GM12878 (cell line): ENCODE measurements at regions not wholly inside any gene's neighbourhood (a gene's known extent, or its start where the extent isn't known, plus 50 kb on each side); places are given as distances from the start of the nearest gene placed in this dataset.

Experiments
- ATAC-seq: fragments of 200-7000 bp; cut with Tn5 transposase; 3 replicates; pipeline ENCODE4 v1.9.1; 2020; ENCODE audit warnings: mild to moderate bottlenecking, moderate library complexity
- BruUV-seq: library from RNA; stranded (reverse); fragments of 400-500 nt; replicated peaks from 2 replicates; lab custom pipeline; 2021; lab: Mats Ljungman, UMichigan
- CTCF ChIA-PET: fragments of 300-600 bp; sonication (Branson Sonifier 250); formaldehyde crosslinking; extraction: SDS; loops from one replicate; lab custom pipeline; 2021; ENCODE audit warnings: inconsistent platforms; lab: Yijun Ruan, JAX
- POLR2A ChIA-PET: fragments of 350-600 bp; formaldehyde crosslinking; extraction: SDS; loops from one replicate; lab custom pipeline; 2021; ENCODE audit warnings: inconsistent platforms; lab: Charles Lee
- RAD21 ChIA-PET: fragments of 300-600 bp; sonication (Branson Sonifier 250); formaldehyde crosslinking; loops from one replicate; lab custom pipeline; 2023; ENCODE audit warnings: antibody characterized with exemption; ENCODE audit not compliant: unreplicated experiment; lab: Charles Lee
- SMC1A ChIA-PET: fragments of 300-600 bp; sonication (Branson Sonifier 250); formaldehyde crosslinking; loops from one replicate; lab custom pipeline; 2023; ENCODE audit not compliant: unreplicated experiment, uncharacterized antibody; lab: Charles Lee
- DNase-seq: peaks from one replicate; pipeline ENCODE4 v3.0.0-alpha.2; 2011; ENCODE audit warnings: low read depth, low spot score
- FAIRE-seq: peaks from 3 replicates; lab custom pipeline; 2011; peaks lifted over from hg19 to GRCh38; lab: Jason Lieb, UNC
- H2AFZ ChIP-seq: 2 replicates; pipeline ENCODE4 v1.6.0; 2011; ENCODE audit warnings: low read depth, low read length, control low read depth; ENCODE audit not compliant: control insufficient read depth
- H3K27ac ChIP-seq: 2 replicates; pipeline ENCODE4 v1.5.1; 2011; ENCODE audit warnings: control low read depth; ENCODE audit not compliant: control insufficient read depth, insufficient read depth
- H3K27me3 ChIP-seq, 2 experiments: replicated peaks in 1 of 2; 2 replicates each; pipeline versions ENCODE4 v1.6.0 to v1.6.1; 2011; ENCODE audit warnings: low read length in 1 of 2; ENCODE audit not compliant: control insufficient read depth in 2 of 2, insufficient read depth in 2 of 2
- H3K36me3 ChIP-seq, 2 experiments: 2 replicates each; pipeline ENCODE4 v1.5.1; 2011; ENCODE audit warnings: low read length in 1 of 2; ENCODE audit not compliant: control insufficient read depth in 2 of 2, insufficient read depth in 2 of 2
- H3K4me1 ChIP-seq: 2 replicates; pipeline ENCODE4 v1.6.1; 2011; ENCODE audit warnings: mild to moderate bottlenecking, low read length, moderate library complexity, mixed read lengths; ENCODE audit not compliant: control insufficient read depth, insufficient read depth
- H3K4me2 ChIP-seq: 2 replicates; pipeline ENCODE4 v1.6.0; 2011; ENCODE audit warnings: control low read depth; ENCODE audit not compliant: control insufficient read depth, insufficient read depth
- H3K4me3 ChIP-seq: fragments of 200-600 bp; sonication (generic); 2 replicates; pipeline ENCODE4 v1.5.1; 2016
- H3K79me2 ChIP-seq: 2 replicates; pipeline ENCODE4 v1.6.0; 2011; ENCODE audit warnings: low read length; ENCODE audit not compliant: control insufficient read depth, insufficient read depth
- H3K9ac ChIP-seq: 2 replicates; pipeline ENCODE4 v1.8.0; 2011; ENCODE audit warnings: low read length, control low read depth, mixed read lengths; ENCODE audit not compliant: control insufficient read depth, insufficient read depth
- H3K9me3 ChIP-seq: replicated peaks from 3 replicates; pipeline ENCODE4 v1.5.1; 2011; ENCODE audit warnings: mild to moderate bottlenecking, low read length; ENCODE audit not compliant: control insufficient read depth, insufficient read depth
- H4K20me1 ChIP-seq: 2 replicates; pipeline ENCODE4 v1.6.0; 2011; ENCODE audit not compliant: control insufficient read depth, insufficient read depth
- BCLAF1 ChIP-seq: fragments of 450-650 bp; IDR thresholded peaks from 2 replicates; pipeline ENCODE4 v1.6.1; 2017; ENCODE audit warnings: antibody characterized with exemption, mild to moderate bottlenecking, moderate library complexity
- CREB1 ChIP-seq: IDR thresholded peaks from 2 replicates; pipeline ENCODE4 v1.6.1; 2012; ENCODE audit warnings: low read depth, mild to moderate bottlenecking, inconsistent platforms
- EP300 ChIP-seq, 2 experiments: fragments of 150-350 bp in 1 of 2; IDR thresholded peaks; 2 replicates each; pipeline ENCODE4 v1.6.1; 2011 to 2012; ENCODE audit warnings: low read depth in 2 of 2, low read length in 2 of 2, borderline replicate concordance in 1 of 2, improper control_type of control experiment in 1 of 2, inconsistent platforms in 1 of 2; ENCODE audit not compliant: control insufficient read depth in 1 of 2
- FOXK2 ChIP-seq: fragments of 450-650 bp; IDR thresholded peaks from 2 replicates; pipeline ENCODE4 v1.6.1; 2017; ENCODE audit warnings: mild to moderate bottlenecking, moderate library complexity
- FOXM1 ChIP-seq: IDR thresholded peaks from 2 replicates; pipeline ENCODE4 v1.6.1; 2012; ENCODE audit warnings: low read depth, mild to moderate bottlenecking, inconsistent platforms, low read length, moderate library complexity
- GATAD2B ChIP-seq: fragments of 450-650 bp; conservative IDR thresholded peaks from 2 replicates; pipeline ENCODE4 v1.6.1; 2017; ENCODE audit warnings: low read depth, mild to moderate bottlenecking, moderate library complexity
- KAT2A ChIP-seq: conservative IDR thresholded peaks from 2 replicates; pipeline ENCODE4 v1.6.1; 2011; ENCODE audit warnings: low read depth, low read length; ENCODE audit not compliant: control insufficient read depth
- MTA3 ChIP-seq: IDR thresholded peaks from 2 replicates; pipeline ENCODE4 v1.6.1; 2012; ENCODE audit warnings: low read length, inconsistent platforms, borderline replicate concordance
- NFIC ChIP-seq: IDR thresholded peaks from 2 replicates; pipeline ENCODE4 v1.6.1; 2012; ENCODE audit warnings: low read depth, mild to moderate bottlenecking, inconsistent platforms, low read length, moderate library complexity
- PAX8 ChIP-seq: fragments of 450-650 bp; IDR thresholded peaks from 2 replicates; pipeline ENCODE4 v1.6.1; 2017; ENCODE audit warnings: mild to moderate bottlenecking, moderate library complexity
- WGBS: methylation state at CpG from one replicate; pipeline ENCODE4 v1.1.6; 2016; ENCODE audit warnings: low lambda C conversion rate; ENCODE audit not compliant: insufficient replicate concordance, insufficient coverage; ENCODE audit errors: missing lambda C conversion rate; 5-methylcytosine and 5-hydroxymethylcytosine counted together
- in situ Hi-C: fragments of 300-500 bp; cut with MboI; formaldehyde crosslinking; loops from 9 replicates; pipeline ENCODE4 v1.14.3; 2018; ENCODE audit warnings: mixed read lengths
- intact Hi-C: fragments of 100-400 bp; cut with micrococcal nuclease; formaldehyde crosslinking; loops from one replicate; pipeline ENCODE4 v1.14.2; 2022; ENCODE audit not compliant: unreplicated experiment

GRCh38 chr1:95578462-95578861 is 344.5 kb downstream of the RWDD3 start:
- H3K9me3 ChIP-seq = no peaks in the 10 kb centered on the region
- no peak for ATAC-seq
- RAD21 ChIA-PET = no interaction called here
- H3K27ac ChIP-seq = no peak overlapping the region
- no peaks in the 10 kb centered on the region for H4K20me1 ChIP-seq
- SMC1A ChIA-PET = no interaction called here
- H3K27me3 ChIP-seq = no peaks in the 10 kb centered on the region
- no peak overlapping the region for H3K9ac ChIP-seq
- CTCF ChIA-PET = no interaction called here
- H3K4me3 ChIP-seq = no peak overlapping the region
- intact Hi-C loops (no loop called here), in situ Hi-C loops (no loop called here)
- H3K36me3 ChIP-seq = no peaks in the 10 kb centered on the region
- POLR2A ChIA-PET = no interaction called here
- no peak for TF ChIP-seq NFIC
- TF ChIP-seq KAT2A = no peak
- TF ChIP-seq CREB1 = no peak
- no peak for TF ChIP-seq EP300 (IDR thresholded peaks at IDR 0.05; ENCODE audit: borderline replicate concordance in 1 of 2, control insufficient read depth in 1 of 2, low read depth in 2 of 2, low read length in 2 of 2)
- no peak for TF ChIP-seq PAX8
- no peak for TF ChIP-seq FOXM1
- TF ChIP-seq MTA3 = no peak
- no peak for TF ChIP-seq GATAD2B
- TF ChIP-seq FOXK2 = no peak
- no peak for TF ChIP-seq BCLAF1
- H3K79me2 ChIP-seq = no peaks in the 10 kb centered on the region
- BruUV-seq = no TSS peak
- H3K4me2 ChIP-seq = no peak overlapping the region
- H3K4me1 ChIP-seq = no peaks in the 10 kb centered on the region
- no peak overlapping the region for H2AFZ ChIP-seq
- no peak for DNase-seq
- WGBS = 0% methylated on average over 3 of the region's 3 CpGs
- no peak for FAIRE-seq
